Neutrophil (primary cell): ENCODE measurements at regions not wholly inside any gene's neighbourhood (a gene's known extent, or its start where the extent isn't known, plus 50 kb on each side); places are given as distances from the start of the nearest gene placed in this dataset.

ENCODE experiments used
- H3K27ac ChIP-seq: fragments of 200-600 bp; sonication (generic); 2 replicates; pipeline ENCODE4 v1.5.1; 2016; ENCODE audit warnings: mild to moderate bottlenecking, moderate library complexity
- H3K27me3 ChIP-seq: fragments of 200-600 bp; sonication (generic); 2 replicates; pipeline ENCODE4 v1.6.0; 2016; ENCODE audit warnings: mild to moderate bottlenecking
- H3K36me3 ChIP-seq: fragments of 200-600 bp; sonication (generic); 2 replicates; pipeline ENCODE4 v1.5.1; 2017
- H3K4me1 ChIP-seq, 2 experiments: fragments of 200-600 bp in 1 of 2; sonication (generic) in 1 of 2; 1 replicate in 1 of 2; 2 replicates in 1 of 2; pipeline versions ENCODE4 v1.5.1 to v1.6.1; 2013 to 2016; ENCODE audit warnings: low read depth in 1 of 2, low read length in 1 of 2, mild to moderate bottlenecking in 1 of 2, moderate library complexity in 1 of 2; ENCODE audit not compliant: control insufficient read depth in 1 of 2, insufficient read depth in 1 of 2
- H3K4me3 ChIP-seq, 2 experiments: fragments of 200-600 bp in 1 of 2; sonication (generic) in 1 of 2; 1 replicate in 1 of 2; 2 replicates in 1 of 2; pipeline ENCODE4 v1.5.1; 2013 to 2016; ENCODE audit warnings: low read depth in 1 of 2, low read length in 1 of 2, mild to moderate bottlenecking in 1 of 2, moderate library complexity in 1 of 2
- H3K9me3 ChIP-seq: fragments of 200-600 bp; sonication (generic); 2 replicates; pipeline ENCODE4 v1.5.1; 2016
- TF ChIP-seq, protein P1 (sequence below): fragments of 200-600 bp; sonication (generic); IDR thresholded peaks from 2 replicates; pipeline ENCODE4 v1.5.1; 2016; ENCODE audit warnings: antibody characterized with exemption

DNA sequence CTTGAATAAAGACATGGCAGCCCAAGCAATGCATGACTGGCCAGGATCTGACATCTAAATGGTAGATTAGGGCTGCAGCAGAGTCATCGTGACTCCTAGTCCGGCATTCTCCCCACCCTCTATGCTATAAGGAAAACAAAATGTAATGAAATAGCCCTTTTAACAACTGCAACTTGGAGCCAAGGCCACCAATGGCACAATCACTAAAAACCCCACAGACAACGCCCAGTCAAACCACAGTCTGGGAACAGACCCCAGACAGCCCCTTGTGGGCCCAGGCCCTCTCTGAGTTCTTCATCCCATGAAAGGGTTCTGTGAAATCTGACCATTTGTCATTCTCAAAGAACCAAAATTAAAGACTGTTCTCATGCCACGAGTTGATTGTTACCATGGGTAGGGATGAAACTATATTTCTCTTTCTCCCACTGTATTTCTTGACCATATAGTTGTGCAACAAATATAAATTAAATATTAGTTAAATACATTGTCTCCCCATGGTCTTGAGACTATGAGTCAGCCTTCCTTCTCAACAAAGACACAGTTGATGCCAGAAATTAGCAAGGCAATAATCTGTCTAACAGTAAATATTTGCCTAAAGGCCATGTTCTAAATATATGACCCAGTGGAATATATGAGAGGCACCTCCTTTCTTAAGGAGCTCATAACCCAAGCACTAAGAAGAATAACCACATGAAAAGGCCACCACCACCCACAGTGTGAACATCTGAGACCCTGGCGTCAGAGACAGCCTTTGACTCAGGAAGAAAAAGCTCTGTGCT, 85.6 kb upstream of the SSTR4 start:
- no peaks in the 10 kb centered on the region for H3K4me1 ChIP-seq
- H3K36me3 ChIP-seq = no peaks in the 10 kb centered on the region
- TF ChIP-seq, protein P1, sequence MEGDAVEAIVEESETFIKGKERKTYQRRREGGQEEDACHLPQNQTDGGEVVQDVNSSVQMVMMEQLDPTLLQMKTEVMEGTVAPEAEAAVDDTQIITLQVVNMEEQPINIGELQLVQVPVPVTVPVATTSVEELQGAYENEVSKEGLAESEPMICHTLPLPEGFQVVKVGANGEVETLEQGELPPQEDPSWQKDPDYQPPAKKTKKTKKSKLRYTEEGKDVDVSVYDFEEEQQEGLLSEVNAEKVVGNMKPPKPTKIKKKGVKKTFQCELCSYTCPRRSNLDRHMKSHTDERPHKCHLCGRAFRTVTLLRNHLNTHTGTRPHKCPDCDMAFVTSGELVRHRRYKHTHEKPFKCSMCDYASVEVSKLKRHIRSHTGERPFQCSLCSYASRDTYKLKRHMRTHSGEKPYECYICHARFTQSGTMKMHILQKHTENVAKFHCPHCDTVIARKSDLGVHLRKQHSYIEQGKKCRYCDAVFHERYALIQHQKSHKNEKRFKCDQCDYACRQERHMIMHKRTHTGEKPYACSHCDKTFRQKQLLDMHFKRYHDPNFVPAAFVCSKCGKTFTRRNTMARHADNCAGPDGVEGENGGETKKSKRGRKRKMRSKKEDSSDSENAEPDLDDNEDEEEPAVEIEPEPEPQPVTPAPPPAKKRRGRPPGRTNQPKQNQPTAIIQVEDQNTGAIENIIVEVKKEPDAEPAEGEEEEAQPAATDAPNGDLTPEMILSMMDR = no peak
- H3K9me3 ChIP-seq = no peaks in the 10 kb centered on the region
- no peak overlapping the region for H3K4me3 ChIP-seq
- H3K27ac ChIP-seq = no peak overlapping the region
- peaks cover 9% of the 10 kb centered on the region for H3K27me3 ChIP-seq

DNA sequence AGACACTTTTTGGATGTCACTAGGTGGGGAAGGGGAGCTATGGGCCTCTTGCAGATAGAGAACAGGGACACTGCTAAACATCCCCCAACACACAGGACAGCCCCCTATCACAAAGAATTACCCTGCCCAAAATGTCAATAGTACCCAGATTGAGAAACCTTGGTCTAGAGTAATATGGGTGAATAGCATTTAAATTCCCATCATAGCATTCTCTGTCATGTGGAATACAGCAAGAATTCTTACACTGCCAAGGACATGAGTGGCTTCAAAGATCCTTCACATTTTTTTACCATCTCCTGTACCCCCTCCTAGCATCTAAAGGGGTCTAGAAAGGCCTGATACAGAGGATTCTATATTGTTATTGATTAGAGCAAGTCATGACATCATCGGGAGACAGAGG, 83.1 kb upstream of the SSTR4 start:
- Histone ChIP-seq H3K27me3 (peaks cover 7% of the 10 kb centered on the region), H3K27ac (no peak overlapping the region), H3K36me3 (no peaks in the 10 kb centered on the region), H3K4me1 (no peaks in the 10 kb centered on the region), H3K4me3 (no peak overlapping the region), H3K9me3 (no peaks in the 10 kb centered on the region)
- TF ChIP-seq, protein P1 = no peak

- H3K4me3 ChIP-seq = no peak overlapping the region
- H3K36me3 ChIP-seq = no peaks in the 10 kb centered on the region
Observed at GRCh38 chr20:22954661-22955060, 80.5 kb upstream of the SSTR4 start.

DNA sequence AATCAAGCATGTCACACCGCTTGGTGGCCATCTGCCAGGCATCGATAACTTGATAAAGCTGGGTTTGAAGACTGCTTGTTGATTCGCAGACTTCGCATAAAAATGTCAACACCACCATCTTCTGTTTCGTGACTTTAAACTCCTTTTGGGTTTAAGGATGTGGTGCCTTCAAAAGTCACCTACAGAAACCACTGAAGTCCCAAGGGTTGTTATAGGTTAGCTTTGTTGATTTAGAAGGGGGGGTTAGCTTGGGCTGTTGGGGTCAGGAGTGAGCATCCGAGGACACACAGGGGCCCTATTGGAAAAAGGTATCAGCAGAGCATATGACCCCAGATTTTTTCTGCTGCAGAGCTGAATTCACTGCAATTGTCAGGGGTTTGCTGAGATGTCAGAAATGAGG, 76.7 kb upstream of the SSTR4 start:
- TF ChIP-seq, protein P1 = no peak
- H3K4me3 ChIP-seq = no peak overlapping the region
- H3K27me3 ChIP-seq = no peaks in the 10 kb centered on the region
- H3K9me3 ChIP-seq = no peaks in the 10 kb centered on the region
- no peak overlapping the region for H3K27ac ChIP-seq
- no peaks in the 10 kb centered on the region for H3K36me3 ChIP-seq
- H3K4me1 ChIP-seq = no peaks in the 10 kb centered on the region

More at GRCh38 chr20:22954661-22955060, 80.5 kb upstream of the SSTR4 start:
- TF ChIP-seq, protein P1 = no peak
- H3K27ac ChIP-seq = no peak overlapping the region
- no peaks in the 10 kb centered on the region for H3K9me3 ChIP-seq
- H3K27me3 ChIP-seq = no peaks in the 10 kb centered on the region
- no peaks in the 10 kb centered on the region for H3K4me1 ChIP-seq

- H3K27ac ChIP-seq = no peak overlapping the region
- H3K9me3 ChIP-seq = no peaks in the 10 kb centered on the region
- TF ChIP-seq, protein P1 = no peak
- no peak overlapping the region for H3K4me3 ChIP-seq
- no peaks in the 10 kb centered on the region for H3K36me3 ChIP-seq
- no peaks in the 10 kb centered on the region for H3K27me3 ChIP-seq
- H3K4me1 ChIP-seq = no peaks in the 10 kb centered on the region
Observed at GRCh38 chr20:22962567-22963439, 72.3 kb upstream of the SSTR4 start.
